Hindlimb muscle (tissue), 1 donor: ENCODE measurements at regions not wholly inside any gene's neighbourhood (a gene's known extent, or its start where the extent isn't known, plus 50 kb on each side); places are given as distances from the start of the nearest gene placed in this dataset.

Experiments
- DNase-seq: peaks from one replicate; pipeline ENCODE4 v3.0.0-alpha.2; 2013

- DNase-seq, result no peak
Observed at GRCh38 chr2:128401680-128402079, 83.0 kb upstream of the HS6ST1 start.

DNA sequence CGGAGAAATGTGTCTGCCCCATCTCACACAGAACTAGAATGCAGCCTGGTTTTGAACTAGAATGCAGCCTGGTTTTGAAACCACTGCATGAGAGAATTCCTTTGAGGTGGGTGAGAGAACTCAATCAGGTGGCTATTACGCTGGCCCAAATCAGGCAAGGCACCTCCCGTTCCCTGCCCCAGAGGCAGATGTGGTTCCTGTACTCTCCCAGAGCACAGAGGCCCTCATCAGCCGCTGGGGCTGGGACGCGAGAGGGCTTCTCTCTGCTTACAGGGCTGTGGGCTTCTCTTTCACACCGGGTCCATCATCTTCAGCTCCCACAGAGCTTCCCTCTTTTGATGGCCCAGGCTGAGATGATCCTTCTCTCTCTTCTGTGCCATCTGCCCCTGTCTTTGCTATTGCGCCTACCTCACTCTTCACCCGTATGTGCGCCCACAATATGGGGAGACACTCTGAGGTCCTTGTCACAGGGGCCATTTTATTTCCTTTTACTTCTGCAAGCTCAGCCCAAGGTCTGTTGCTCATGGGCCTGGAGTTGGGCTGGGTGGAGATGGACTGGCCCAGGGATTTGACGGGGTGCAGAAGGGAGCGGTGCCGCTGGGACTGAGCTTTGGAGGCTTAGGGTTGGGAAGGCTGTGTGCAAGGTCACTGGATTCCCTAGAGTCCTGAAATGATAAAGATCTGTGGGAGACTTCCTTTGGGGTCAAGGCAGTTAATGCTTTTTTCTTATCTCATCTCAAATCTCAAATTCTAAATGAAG is 84.4 kb upstream of the HS6ST1 start:
- no peak for DNase-seq

GRCh38 chr2:128403814-128404708 is 85.4 kb upstream of the HS6ST1 start:
- DNase-seq, result no peak

DNA sequence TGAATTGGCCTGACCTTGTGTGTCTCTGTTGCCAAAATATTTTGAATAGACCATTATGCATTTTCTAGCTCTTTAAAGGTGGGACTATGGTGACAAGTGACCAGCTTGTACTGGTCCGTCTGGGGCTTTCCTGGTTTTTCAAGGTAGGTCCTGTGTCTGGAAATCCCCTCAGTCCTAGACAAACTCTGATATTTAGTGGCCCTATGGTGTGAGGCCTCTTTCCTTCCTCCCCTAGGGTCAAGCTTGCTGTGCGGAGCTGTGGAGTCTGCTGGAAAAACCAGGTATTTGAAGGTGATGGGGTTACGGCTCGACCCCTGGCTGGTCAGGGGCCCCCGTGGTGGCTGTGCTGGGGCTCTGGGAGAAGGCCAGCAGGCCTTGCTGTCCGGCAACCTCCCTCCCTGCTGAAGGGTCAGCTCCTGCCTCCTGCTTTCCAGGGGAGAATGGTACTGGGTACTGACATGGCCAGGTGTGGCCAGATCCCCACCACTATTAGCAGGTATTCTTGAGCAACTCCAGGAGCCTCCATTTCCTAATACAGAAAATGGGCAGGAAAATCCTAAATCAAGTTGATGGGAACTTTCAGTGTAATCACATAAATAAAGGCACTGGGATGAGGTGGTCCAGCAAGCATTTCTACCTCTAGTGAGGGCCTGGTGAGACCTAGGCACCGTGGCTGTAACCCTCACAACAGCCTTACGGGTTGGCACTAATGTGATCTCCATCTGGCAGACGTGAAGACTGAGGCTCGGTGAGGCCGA is 86.2 kb upstream of the HS6ST1 start:
- no peak for DNase-seq

GRCh38 chr2:128405467-128405900 is 86.8 kb upstream of the HS6ST1 start:
- no peak for DNase-seq

DNA sequence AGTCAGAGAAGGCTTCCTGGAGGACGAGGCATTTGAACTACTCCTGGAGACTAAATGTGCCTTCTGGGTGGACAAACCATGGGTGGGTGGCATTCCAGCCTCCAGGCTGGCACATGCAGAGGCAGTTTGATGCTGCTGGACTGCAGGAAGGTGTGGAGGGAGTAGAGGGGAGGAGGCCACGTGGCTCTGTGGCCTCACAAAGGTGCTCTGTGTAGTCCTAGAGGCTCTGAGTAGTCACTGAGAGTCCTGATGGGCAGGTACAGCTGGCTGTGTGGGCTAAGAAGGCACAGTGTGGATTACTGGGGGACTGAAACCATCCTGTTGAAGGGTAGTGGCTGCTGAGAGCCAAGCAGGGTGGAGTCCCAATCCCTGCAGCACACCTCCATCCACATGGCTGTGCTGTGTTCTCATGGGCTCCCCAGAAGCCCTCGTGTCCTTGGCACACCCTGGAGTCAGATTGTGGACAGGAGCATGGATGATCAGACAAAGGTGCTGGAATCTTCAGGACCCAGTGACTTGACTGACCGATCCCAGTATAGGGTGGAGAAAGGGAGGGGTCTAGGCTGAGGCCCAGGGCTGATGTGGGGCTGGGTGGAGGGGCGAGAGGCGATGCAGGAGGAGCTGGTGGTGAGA is 87.4 kb upstream of the HS6ST1 start:
- no peak for DNase-seq

DNA sequence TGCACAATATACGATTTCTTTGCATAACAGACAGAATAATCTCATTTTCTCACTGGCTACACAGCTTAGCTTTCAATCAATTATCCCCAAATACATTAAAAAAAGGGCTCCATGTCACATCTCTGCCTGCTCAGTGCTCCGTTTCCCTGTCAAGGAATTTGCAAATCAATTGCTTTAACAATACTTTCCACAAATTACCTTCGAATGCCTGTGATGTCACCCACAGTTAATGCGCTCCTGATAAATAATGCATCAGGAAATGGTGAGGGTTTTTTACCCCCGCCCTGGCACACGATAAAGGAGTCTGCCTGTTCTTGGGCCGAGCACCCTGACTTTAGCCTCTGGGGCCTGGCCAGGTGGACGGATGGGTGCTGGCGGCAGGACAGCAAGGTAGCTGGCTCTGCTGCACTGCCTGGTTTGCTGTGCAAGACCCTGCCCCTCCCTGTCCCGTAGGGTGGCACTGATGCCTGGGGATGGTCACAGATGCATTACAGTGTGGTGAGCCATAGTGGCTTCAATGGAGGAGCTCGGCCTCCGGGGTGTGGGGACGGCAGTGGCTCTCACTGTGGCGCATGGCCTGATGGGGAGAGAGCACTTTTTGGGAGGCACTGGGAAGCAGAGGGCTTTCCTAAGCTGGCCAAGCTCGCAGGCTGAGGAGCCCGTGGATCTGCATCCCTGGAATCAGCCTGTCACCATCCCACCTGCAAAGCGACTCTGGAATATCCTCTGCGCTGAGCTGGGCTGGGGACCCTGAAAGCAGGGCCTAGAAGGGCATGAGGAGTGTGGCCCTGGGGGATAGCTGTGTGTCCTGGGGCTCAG is 88.3 kb upstream of the HS6ST1 start:
- no peak for DNase-seq

GRCh38 chr2:128408349-128409305 is 90.0 kb upstream of the HS6ST1 start:
- DNase-seq, result no peak

DNA sequence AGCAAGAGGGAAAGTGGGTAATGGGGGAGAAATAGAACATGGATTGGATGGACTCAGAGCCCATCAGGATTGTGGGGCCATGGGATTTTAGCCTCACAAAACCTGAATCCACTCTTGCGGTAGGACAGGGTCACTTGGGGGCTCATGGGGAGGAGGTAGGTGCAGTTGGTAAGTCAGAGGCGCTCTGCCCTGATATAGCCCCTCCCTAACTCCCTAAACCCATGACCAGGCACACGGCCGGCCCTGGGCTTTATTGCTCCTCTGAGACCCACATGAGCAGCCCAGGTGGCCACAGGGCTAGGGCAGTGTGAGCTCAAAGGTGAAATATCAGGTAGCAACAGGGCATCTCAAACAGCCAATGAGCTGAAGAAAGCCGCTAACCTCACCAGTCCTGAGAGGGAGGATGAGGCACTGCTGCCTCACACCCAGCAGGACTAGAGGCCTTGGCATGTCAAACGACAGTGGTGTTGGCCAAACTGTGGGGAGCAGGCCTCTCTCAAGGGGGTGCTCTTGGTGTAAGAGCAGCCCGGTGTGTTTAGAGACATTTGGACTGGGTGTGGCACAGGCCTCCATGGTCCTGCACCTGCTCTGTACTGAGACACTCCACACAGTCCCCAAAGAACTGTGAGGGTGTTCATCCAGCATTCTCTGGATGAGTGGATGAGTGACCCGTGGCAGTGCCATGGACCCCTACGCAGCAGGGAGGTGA is 90.8 kb upstream of the HS6ST1 start:
- no peak for DNase-seq

- no peak for DNase-seq
Observed at GRCh38 chr2:128410035-128410757, 91.5 kb upstream of the HS6ST1 start.

- DNase-seq, result no peak
Observed at GRCh38 chr2:128410758-128411215, 92.1 kb upstream of the HS6ST1 start.

GRCh38 chr2:128411431-128411830 is 92.8 kb upstream of the HS6ST1 start:
- no peak for DNase-seq

DNA sequence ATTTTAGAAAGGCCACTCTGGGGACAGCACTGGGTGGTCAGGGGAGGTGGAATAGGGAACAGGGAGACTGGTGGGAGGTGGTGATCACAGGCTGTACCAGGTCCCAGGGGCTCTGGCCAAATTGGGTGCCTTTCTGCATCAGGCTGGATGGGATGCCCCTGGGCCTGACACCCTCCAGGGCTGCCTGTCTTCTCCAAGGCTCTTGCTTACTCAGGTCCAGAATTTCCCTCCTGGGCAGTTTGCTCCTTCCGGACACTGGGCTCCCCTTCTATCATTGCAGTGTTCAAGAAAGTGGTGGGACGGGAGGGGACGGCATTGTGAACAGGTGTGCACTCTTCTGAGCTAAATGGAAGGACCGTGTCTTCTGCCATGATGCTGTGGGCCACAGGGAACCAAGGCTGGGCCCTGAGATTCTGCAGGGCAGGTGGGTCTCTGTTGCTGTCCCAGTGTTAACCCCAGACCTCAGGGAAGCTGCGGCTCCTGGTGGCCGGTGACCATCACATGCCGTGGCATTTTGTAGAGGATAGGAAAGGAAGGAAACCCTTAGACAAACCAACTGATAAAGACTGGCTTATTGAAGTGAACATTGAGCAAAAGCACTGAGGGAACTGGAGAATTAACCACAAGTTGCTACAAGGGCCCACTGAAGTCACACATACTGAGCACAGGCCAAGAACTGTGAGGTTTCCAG is 93.7 kb upstream of the HS6ST1 start:
- DNase-seq, result no peak

- no peak for DNase-seq
Observed at GRCh38 chr2:128413014-128413717, 94.5 kb upstream of the HS6ST1 start.

GRCh38 chr2:128413718-128414341 is 95.2 kb upstream of the HS6ST1 start:
- DNase-seq, result no peak

DNA sequence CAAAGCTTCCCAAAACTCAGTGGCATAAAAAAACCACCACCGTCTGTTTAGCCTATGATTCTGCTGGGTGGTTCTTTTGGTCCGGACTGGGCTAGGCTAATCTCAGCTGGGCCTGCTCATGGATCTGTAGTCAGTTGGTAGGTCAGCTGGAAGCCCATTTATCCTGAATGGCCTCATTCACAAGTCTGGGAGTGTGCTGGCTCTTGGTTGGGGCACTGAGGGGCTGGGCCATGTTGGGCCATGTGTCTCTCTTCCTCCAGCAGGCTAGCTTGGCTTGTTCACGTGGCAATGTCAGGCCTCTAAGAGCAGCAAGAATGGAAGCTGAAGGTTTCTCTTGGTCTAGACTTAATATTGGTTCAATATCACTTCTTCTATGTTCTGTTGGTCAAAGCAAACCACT is 95.7 kb upstream of the HS6ST1 start:
- no peak for DNase-seq
